NCI-H128 (cell line): ENCODE measurements at regions not wholly inside any gene's neighbourhood (a gene's known extent, or its start where the extent isn't known, plus 50 kb on each side); places are given as distances from the start of the nearest gene placed in this dataset.

Source experiments
- DNase-seq: peaks from one replicate; lab custom pipeline; 2025; ENCODE audit not compliant: unreplicated experiment; lab: John Stamatoyannopoulos, UW

DNA sequence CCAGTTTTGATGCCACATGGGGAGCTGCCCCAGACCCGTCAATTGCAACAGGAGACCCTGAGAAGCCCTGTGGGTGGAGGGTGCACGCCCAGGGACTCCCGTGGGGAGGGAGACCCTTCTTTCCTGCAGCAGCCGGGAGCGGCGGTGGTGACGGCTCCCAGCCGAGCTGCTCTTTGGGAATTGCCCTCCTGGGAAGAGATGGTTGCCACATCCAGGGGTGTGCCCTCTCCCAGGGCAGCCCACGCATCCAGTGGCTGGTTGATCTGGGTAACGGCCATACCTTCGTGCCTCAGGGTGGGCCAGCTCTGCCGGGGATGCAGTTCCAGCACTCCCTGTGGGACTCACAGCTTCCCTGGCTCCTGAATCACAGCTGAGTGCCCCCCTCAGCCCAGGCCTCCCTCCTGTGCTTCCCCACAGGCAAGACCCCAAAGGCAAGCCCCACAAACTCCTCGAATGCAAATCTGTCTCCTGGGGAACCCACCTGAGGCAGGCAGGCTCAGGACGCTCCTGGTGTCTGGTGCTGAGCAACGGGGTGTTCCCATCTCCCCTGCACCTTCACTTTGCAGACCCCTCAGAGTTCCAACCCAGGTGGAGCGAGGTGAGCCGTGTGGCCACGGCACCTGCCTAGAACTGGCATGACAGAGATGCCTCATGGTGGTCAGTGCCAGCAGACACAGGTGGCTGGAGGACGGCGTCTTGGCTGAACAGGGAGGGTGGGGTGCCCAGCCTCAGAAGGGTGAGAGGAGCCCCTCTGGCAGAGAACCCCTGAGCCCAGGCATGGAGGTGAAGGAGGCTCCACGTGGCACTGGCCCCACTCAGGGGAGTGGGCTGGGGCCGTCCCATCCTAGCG, 1027.4 kb downstream of the BRD1 start:
- no peak for DNase-seq

DNA sequence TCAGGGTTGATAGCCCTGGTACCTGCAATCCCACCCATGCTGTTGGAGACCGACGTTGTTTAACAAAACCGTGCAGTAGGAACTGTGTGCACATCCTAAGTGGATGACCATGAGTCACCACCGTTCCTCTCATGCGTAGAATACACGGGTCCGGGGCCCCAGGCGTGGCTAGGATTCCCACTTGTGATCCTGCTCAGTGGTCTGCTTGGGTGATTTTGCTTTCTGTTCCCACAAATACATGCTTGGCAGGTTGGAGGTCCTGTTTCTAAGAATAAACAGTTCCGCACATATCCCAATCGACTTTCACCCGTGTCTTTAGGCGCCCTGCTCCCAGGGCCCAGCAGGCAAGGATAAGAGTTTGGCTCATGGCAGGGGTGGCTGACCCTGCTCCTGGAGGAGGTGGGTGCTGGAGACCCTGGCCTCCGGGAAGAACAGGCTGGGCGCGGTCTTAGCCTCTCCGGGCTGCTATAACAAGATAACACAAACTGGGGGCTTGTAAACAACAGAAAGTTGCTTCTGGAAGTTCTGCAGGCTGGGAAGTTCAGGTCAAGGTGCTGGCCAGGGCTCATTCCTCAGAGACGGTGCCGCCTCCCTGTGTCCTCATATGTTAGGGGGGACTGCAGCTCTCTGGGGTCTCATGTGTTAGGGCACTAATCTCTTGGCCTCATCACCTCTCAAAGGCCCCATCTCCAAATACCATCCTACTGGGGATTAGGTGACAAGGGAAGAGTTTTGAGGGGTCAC, 1028.3 kb downstream of the BRD1 start:
- DNase-seq: no peak

DNA sequence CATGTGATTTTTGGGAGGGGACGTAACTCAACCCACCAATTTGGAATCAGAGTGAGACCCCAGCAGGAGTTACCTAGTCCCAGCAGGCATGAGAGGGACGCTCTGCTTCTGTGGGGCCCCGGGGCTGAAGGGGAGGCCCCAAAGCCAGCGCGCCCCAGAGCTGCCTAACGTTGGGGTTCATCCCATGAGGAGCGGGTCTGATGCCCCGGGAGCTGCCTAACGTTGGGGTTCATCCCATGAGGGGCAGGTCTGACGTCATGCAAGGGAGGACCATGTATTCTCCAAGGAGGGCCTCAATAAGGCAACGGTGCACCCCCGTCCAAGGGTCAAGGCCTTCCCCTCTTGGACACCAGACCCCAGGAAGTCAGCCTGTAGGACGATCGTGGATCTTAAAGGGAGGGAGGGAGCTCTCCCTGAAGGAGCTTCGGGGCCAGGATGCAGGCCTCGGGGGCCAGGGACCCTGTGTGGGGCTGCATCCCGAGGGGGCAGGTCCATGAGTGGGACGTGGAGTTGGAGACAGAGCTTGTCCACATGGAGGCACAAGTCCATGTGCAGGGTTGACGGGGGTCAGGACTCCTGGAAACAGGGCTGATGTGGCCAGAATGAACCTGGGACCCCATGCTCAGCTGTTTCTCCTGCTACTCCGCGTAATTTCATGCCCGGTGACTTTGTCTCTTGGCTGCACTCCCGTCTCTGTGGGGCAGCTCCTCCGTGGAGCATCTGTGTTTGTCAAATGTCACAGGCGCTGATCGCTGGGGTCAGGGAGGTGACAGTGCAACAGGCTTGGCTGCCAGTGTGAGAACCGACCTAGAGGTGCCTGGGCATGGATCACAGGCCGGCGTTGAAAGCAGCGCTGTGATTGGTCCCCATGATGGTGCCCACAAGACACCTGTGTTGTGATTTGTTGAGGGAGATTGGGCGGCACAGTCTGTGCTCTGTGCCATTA, 1029.1 kb downstream of the BRD1 start:
- DNase-seq: no peak

DNA sequence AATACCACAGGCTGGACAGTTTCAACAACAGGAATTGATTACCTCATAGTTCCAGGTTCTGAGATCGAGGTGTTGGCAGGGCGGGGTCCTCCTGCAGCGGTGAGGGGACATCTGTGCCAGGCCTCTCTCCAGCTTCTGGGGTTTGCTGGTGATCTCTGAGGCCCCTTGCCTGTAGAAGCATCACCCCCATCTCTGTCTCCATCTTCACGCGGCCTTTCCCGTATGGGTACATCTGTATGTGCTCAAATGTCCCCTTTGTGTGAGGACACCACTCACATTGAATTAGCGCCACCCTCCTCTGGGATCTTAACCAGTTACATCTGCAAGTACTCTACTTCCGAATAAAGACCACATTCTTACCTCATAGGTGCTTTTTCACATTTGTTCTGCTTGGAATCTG, 1029.9 kb downstream of the BRD1 start:
- no peak for DNase-seq

DNA sequence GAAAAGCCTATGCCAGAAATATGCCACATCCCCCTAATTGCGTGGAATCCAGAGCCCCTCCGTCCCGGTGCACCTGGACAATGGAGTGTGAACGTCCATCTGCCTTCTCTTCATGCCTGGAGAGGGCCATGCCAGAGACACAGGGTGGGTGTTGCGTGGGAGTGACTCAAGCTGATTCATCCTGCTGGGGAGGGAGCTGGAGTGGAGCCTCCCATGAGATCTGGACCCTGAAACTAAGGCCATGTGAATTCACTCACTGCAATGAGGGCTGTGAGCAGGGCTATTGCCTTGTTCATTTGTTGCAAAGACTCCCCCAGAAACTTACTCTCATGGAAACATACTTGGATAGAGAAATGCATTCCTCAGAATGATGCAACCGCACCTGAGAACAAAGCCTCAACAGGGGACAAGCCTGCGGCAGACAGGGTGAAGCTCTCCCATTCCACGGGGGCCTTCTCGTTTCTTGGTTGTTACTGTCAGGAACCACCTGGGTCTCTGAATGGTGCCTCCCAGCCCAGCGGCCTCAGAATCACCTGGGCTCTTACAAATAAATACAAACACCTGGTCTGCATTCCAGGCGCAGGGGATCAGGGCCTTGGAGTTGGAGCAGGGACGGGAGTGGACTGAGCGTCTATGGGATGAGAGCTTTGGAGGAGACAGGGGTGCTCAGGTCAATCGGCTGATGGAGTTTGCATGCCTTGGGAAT, 1031.2 kb downstream of the BRD1 start:
- no peak for DNase-seq

DNA sequence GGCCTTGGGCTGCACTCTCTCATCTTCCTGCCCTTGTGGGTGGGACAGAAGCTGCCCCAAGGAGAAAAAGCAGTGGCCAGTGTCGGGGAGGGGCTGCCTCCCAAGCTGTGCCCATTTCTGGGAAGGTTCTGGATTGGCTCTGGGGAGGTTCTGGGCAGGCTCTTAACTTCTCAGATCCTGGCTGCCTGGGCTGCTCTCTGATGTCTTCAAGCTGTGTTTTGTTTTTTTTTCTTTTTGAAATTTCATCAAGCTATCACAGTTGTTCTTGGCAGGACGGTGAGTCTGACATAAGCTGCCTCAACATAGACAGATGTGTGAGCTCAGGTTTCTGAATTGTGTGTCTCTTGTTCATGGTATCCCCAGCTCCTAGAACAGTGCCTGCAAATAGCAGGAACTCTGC, 1032.0 kb downstream of the BRD1 start:
- no peak for DNase-seq

DNA sequence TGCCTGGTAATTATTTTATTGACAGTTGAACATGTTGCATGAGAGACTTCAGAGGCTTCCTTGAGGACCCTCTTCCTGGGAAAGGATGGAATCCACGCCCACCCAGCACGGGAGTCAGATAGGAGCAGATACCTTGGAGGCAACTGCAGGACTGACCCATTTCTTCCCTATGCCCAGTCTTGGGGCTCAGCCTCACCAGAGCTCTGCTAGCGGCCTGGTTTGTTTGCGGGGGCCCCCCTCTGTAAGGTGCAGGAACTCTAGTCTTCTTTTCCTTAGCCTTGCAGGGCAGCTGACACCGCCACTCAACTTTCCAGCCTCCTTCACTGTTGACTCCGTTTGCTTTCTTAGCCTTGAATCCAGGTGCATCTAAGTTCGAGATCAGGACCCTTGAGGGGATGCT, 1032.8 kb downstream of the BRD1 start:
- no peak for DNase-seq

DNA sequence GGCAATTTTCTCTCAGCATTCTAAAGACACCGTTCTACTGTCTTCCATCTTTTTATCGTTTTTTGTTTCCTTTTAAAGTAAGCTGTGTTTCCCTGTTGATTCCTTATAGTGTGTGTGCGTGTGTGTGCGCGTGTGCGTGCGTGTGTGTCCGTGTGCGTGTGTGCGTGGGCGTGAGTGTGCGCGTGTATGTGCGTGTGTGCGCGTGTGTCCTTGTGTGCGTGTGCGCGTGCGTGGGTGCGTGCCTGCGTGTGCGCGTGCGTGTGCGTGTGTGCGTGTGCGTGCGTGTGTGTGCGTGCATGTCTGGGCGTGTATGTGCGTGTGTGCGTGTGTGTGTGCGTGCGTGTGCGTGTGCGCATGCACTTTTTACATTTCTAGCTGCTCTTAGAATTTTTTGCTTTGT, 1033.7 kb downstream of the BRD1 start:
- DNase-seq: no peak

DNA sequence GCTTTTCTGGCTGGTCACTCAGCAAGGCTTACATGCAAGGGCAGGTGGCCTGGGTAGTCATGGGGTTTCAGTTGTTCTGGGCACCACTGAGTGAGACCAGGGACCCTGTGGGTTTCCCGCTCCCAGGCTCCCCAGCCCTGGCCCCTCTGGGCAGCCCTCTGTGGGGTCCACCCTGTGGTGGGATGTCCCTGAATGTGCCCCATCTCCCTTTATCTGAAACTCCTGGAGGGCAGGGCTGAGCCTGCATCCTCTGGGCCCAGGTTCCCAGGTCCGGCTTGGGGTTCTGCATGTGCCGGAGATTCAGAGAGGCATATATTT, 1041.0 kb downstream of the BRD1 start:
- no peak for DNase-seq

DNA sequence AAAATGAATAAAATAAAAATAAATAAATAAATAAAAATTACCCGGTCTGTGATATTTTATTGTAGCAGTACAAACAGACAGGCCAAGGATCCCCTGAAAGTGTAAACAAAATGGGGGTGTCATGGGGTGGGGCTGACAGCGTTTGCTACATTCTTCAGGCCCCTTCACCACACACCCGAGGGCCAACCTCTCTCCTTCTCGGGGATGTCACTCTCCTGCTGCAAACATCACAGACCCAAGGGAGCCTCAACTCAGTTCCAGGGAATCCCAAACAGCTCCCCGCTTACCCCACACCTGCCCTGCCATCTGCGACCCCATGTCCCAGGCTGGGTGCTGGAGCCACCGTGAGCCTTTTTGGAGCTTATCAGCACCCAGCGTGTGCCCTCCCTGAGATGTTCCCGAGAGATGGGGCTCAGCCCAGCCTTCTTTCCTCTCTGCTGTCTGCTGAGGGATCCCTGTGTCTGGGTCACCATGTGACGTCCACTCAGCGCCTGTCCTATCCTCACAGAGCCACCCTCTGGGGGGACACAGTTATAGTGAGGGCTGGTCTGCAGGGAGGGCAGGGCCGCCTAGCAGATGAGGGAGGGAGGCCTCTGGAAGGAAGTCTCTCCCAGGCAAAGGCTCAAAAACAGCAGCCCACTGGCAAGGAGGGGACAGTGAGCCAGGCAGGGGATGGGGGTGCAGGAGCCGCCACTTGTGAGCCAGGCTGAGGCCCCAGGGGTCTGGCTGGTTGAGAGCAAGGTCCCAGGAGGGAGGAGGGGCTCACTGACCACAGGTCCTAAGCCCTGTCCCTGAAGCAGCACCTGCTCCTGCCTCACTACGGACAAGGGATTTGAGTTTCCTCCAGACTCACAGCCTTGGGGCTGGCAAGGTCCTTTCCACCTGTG, 1041.6 kb downstream of the BRD1 start:
- DNase-seq: no peak

DNA sequence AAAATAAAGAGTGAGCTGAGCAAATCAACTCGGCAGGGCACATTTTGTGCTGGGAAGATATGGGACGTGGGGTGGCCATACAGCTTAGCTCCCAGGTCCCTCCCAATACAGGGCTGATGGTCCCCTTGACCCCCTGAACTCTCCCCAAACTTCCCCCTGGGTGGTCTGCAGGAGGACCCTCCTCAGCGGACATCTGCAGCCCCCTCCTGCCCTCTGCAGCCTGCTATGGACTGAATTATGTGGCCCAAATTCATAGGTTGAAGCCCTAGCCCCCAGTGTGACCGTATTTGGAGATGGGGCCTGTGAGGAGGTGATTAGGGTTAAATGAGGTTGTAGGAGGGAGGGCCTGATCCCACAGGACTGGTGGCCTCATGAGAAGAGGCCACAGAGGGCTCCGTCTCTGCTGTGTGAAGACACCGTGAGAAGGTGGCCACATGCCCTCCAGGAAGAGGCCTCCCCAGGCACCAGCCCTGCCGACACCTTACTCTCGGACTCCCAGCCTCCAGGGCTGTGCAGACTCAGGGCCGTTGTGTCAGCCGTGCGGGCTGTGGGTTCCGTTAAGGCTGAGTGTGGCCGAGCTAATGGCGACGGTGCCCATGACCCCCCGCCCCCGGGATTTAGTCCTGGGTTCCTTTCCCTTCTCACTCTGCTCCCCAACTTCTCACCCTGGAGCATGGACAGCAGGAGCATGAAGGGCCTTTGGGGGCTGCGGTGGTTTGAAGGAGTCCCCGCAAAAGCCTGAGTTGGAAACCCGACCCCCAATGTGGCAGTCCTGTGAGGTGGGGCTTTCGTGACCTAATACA, 1042.8 kb downstream of the BRD1 start:
- no peak for DNase-seq

DNA sequence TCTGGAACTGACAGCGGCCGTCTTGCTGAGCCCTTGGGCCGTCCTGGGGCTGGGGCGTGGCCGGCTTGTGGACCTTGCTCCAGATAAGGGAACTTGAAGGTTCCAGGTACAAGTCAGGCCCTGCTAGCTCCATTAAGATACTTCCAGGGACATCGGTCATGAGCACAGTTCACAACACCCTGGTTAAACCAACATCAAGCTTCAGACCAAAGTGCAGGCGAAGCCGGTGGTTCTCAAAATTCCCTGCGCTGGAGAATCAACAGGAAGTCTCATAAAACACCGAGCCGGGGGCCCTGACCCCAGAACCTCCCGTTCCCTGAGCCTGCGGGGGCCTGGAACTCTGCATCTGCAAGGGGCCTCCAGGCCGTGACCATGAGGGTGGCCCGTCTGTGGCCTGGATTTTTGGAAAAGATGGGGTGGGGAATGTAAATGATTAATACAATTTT, 1043.8 kb downstream of the BRD1 start:
- no peak for DNase-seq

DNA sequence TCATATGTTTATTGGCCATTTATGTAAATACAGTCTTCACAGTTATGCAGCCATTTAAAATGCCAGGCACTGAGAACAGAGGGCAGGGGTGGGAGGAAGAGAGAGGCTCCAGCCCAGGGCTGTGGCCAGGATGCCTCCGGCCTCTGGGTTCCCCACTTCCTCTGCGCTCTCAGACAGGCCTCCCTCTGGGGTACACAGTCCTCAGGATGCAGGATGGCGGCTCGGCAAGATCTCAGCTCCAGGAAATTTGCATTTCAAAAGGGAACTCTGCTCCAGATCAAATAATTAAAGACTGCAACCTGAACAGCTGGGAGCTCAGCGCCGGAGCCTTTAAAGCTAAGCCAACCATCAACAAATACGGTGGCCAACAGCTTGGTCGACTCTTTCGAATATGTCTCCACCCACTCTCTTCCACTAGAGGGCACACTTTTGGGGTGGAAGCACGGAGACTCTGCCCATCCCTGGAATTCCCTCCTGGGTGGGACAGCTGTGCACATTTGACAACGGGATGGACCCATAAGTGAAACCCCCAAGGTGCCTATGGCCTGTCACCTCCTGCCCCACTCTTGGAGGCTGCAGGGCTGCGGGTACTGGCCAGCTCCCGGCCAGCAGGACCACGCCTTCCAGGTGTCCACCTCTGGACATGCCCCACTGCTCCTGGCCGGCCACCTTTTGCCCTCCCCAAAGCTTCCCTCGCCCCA, 1044.7 kb downstream of the BRD1 start:
- DNase-seq: no peak

DNA sequence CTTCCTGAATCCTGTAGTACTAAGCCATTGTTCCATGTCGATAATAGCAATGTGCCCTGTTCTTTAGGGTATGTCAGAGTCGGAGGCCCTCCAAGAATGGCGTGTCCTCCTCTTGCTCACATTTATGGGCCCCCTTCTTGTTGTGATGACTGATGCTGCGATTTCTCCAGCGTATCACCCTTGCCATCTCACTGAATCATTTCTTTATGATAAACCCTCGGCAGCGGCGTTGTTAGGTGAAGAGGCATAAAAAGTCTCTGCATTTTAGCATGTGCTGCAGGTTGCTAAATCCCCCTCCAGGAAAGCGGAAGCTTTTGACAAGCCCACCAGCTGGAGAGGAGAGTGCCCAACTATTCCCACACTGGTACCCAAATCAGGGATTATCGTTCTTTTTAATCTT, 1045.3 kb downstream of the BRD1 start:
- DNase-seq: no peak

DNA sequence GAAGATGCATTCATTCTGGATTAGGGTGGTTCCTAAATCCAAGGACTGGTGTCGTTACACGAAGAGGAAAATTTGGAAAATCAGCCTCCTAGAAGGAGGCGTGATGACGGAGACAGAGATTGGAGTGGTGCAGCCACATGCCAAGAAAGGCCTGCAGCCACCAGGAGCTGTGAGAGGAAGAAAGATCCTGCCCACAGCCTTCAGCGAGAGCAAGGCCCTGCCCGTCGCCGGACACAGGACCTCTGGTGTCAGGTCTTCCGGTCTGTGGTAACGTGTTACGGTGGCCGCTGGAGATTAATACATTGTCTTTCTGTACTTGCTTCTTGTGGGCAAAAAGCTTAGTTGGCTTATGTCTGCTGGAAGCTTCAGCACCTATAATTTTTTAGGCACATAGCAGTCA, 1045.8 kb downstream of the BRD1 start:
- no peak for DNase-seq

DNA sequence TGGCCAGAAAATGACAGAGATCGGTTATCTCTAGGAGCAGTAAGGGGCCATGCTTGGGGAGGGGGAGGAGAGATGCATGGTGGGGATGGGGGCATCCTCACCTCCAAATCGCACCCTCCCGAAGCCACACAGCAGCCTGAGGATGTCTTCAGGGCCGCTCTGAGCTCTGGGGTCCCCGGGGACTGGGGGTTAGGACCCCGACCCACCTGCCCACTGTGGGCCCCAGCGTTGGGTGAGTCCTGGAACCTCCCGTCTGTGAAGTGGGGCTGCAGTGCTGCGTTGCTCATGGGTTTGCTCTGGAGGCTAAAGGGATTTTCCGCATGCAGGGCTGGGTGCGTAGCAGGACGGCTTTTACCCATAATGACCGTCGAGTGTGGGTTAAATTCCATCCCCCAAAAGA, 1046.3 kb downstream of the BRD1 start:
- no peak for DNase-seq

DNA sequence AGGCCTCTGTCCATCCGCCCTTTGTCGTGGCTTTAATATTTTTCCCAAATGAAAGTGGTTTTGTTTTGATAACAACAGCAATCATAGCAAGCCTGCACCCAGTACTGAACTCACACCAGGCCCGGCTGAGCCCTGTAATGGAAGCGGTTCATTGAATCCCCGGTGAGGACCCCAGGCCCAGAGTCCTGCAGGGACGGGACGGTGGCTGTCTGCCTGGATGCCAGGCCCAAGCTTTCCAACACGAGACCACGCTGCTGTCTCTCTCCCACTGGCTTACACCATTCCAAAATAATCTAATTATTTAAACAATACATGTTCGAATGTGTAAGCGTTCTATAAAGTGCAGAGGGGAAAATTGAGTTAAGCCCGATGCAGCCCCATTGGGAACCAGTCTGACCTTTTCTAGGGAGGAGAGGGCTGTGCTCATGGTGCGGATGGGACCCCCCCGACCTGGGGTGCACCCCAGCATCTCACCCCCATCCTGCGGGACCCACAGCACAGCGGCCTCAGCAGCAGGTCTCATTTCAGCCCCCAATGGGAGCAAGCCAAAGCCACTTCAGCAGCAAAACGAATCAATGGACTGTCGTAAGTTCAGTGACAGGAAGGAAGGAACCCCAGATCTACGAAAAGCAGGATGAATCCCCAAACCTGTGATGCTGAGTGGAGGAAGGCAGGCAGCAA, 1046.9 kb downstream of the BRD1 start:
- no peak for DNase-seq
